ENCODE measurements at regions not wholly inside any gene's neighbourhood (a gene's known extent, or its start where the extent isn't known, plus 50 kb on each side); places are given as distances from the start of the nearest gene placed in this dataset.
"Not testable (repeated sequence)": the region's sequence is repeated elsewhere in the genome, so short reads cannot be mapped to it uniquely, and the experiment has no call there.

GRCh38 chr2:48045613-48046012 is 139.3 kb upstream of the FBXO11 start:
- DNase-seq = no peak

- DNase-seq = no peak
Measured at GRCh38 chr2:48048476-48049171, 142.3 kb upstream of the FBXO11 start.

GRCh38 chr2:48049371-48049770 is 143.1 kb upstream of the FBXO11 start:
- no peak for DNase-seq

- no peak for DNase-seq
Measured at GRCh38 chr2:48050711-48051110, 144.4 kb upstream of the FBXO11 start.

GRCh38 chr2:48059975-48060374 is 153.7 kb upstream of the FBXO11 start:
- DNase-seq = no peak

GRCh38 chr2:48061656-48062055 is 155.4 kb upstream of the FBXO11 start:
- DNase-seq = not testable (repeated sequence)

GRCh38 chr2:48065096-48065495 is 158.8 kb upstream of the FBXO11 start:
- DNase-seq = no peak

- no peak for DNase-seq
Measured at GRCh38 chr2:48066000-48066399, 159.7 kb upstream of the FBXO11 start.

GRCh38 chr2:48069769-48070168 is 163.5 kb upstream of the FBXO11 start:
- DNase-seq = no peak

GRCh38 chr2:48070415-48070814 is 164.1 kb upstream of the FBXO11 start:
- no peak for DNase-seq

GRCh38 chr2:48072583-48072982 is 166.3 kb upstream of the FBXO11 start:
- DNase-seq = no peak

- DNase-seq = no peak
Measured at GRCh38 chr2:48075631-48076030, 169.3 kb upstream of the FBXO11 start.

- no peak for DNase-seq
Measured at GRCh38 chr2:48080534-48081316, 174.4 kb upstream of the FBXO11 start.

- no peak for DNase-seq
Measured at GRCh38 chr2:48081317-48081628, 175.0 kb upstream of the FBXO11 start.

GRCh38 chr2:48085888-48086287 is 179.6 kb upstream of the FBXO11 start:
- no peak for DNase-seq

- no peak for DNase-seq
Measured at GRCh38 chr2:48088994-48089393, 182.7 kb upstream of the FBXO11 start.

- DNase-seq = no peak
Measured at GRCh38 chr2:48089644-48090043, 183.3 kb upstream of the FBXO11 start.

GRCh38 chr2:48092846-48093803 is 186.8 kb upstream of the FBXO11 start:
- DNase-seq = no peak

- not testable (repeated sequence) for DNase-seq
Measured at GRCh38 chr2:48096765-48097164, 190.5 kb upstream of the FBXO11 start.

GRCh38 chr2:48098539-48098938 is 192.2 kb upstream of the FBXO11 start:
- DNase-seq = no peak

GRCh38 chr2:48104418-48104817 is 198.1 kb upstream of the FBXO11 start:
- no peak for DNase-seq

GRCh38 chr2:48105848-48106247 is 199.6 kb upstream of the FBXO11 start:
- no peak for DNase-seq

GRCh38 chr2:48107326-48107925 is 201.1 kb upstream of the FBXO11 start:
- DNase-seq = peak; percentile 94

Measured in islet precursor cell (in vitro differentiated cells).